ENCODE measurements at regions not wholly inside any gene's neighbourhood (a gene's known extent, or its start where the extent isn't known, plus 50 kb on each side); places are given as distances from the start of the nearest gene placed in this dataset.
A peak's percentile ranks its signal among the peaks of the same experiment; 100 is the strongest.

- no peak for DNase-seq (ENCODE audit: low read depth in 3 of 3, low spot score in 1 of 3)
Measured at GRCh38 chr6:33923857-33924514, 120.2 kb upstream of the MLN start.

- DNase-seq (ENCODE audit: low read depth in 3 of 3, low spot score in 1 of 3): no peak
Measured at GRCh38 chr6:33921745-33922144, 117.9 kb upstream of the MLN start.

- DNase-seq (ENCODE audit: low read depth in 3 of 3, low spot score in 1 of 3): no peak
Measured at GRCh38 chr6:33918175-33918695, 114.4 kb upstream of the MLN start.

GRCh38 chr6:33915134-33915533 lies 111.3 kb upstream of the MLN start:
- no peak for DNase-seq (ENCODE audit: low read depth in 3 of 3, low spot score in 1 of 3)

GRCh38 chr6:33914645-33915044 lies 110.8 kb upstream of the MLN start:
- no peak for DNase-seq (ENCODE audit: low read depth in 3 of 3, low spot score in 1 of 3)

GRCh38 chr6:33912195-33912594 lies 108.4 kb upstream of the MLN start:
- DNase-seq (ENCODE audit: low read depth in 3 of 3, low spot score in 1 of 3): no peak

- DNase-seq (ENCODE audit: low read depth in 3 of 3, low spot score in 1 of 3): no peak
Measured at GRCh38 chr6:33911488-33911887, 107.7 kb upstream of the MLN start.

GRCh38 chr6:33910594-33910993 lies 106.8 kb upstream of the MLN start:
- DNase-seq (ENCODE audit: low read depth in 3 of 3, low spot score in 1 of 3): no peak

- no peak for DNase-seq (ENCODE audit: low read depth in 3 of 3, low spot score in 1 of 3)
Measured at GRCh38 chr6:33909737-33910136, 105.9 kb upstream of the MLN start.

- DNase-seq (ENCODE audit: low read depth in 3 of 3, low spot score in 1 of 3): no peak
Measured at GRCh38 chr6:33908025-33908424, 104.2 kb upstream of the MLN start.

GRCh38 chr6:33907227-33907626 lies 103.4 kb upstream of the MLN start:
- no peak for DNase-seq (ENCODE audit: low read depth in 3 of 3, low spot score in 1 of 3)

GRCh38 chr6:33906439-33906838 lies 102.6 kb upstream of the MLN start:
- no peak for DNase-seq (ENCODE audit: low read depth in 3 of 3, low spot score in 1 of 3)

- peak in 2 of 3 donors; percentile 9 to 15 for DNase-seq (ENCODE audit: low read depth in 3 of 3, low spot score in 1 of 3)
Measured at GRCh38 chr6:33905071-33905609, 101.3 kb upstream of the MLN start.

GRCh38 chr6:33904747-33905065 lies 100.9 kb upstream of the MLN start:
- no peak for DNase-seq (ENCODE audit: low read depth in 3 of 3, low spot score in 1 of 3)

GRCh38 chr6:33904050-33904746 lies 100.4 kb upstream of the MLN start:
- peak in 2 of 3 donors; percentile 10 to 19 for DNase-seq (ENCODE audit: low read depth in 3 of 3, low spot score in 1 of 3)

GRCh38 chr6:33903579-33903978 lies 99.8 kb upstream of the MLN start:
- DNase-seq (ENCODE audit: low read depth in 3 of 3, low spot score in 1 of 3): no peak

- no peak for DNase-seq (ENCODE audit: low read depth in 3 of 3, low spot score in 1 of 3)
Measured at GRCh38 chr6:33902457-33902853, 98.7 kb upstream of the MLN start.

GRCh38 chr6:33901822-33902456 lies 98.1 kb upstream of the MLN start:
- no peak for DNase-seq (ENCODE audit: low read depth in 3 of 3, low spot score in 1 of 3)

- no peak for DNase-seq (ENCODE audit: low read depth in 3 of 3, low spot score in 1 of 3)
Measured at GRCh38 chr6:33898771-33899170, 95.0 kb upstream of the MLN start.

GRCh38 chr6:33897189-33897780 lies 93.5 kb upstream of the MLN start:
- DNase-seq (ENCODE audit: low read depth in 3 of 3, low spot score in 1 of 3): no peak

- no peak for DNase-seq (ENCODE audit: low read depth in 3 of 3, low spot score in 1 of 3)
Measured at GRCh38 chr6:33896391-33897188, 92.8 kb upstream of the MLN start.

Data from stimulated activated CD4-positive, alpha-beta T cell treated with anti-CD3 and anti-CD28 coated beads, TNF-alpha, amount 100 ng/mL, for 1 hour (primary cell).